GM06990 (cell line): ENCODE measurements at regions not wholly inside any gene's neighbourhood (a gene's known extent, or its start where the extent isn't known, plus 50 kb on each side); places are given as distances from the start of the nearest gene placed in this dataset.

Experiments
- DNase-seq: peaks from one replicate; pipeline ENCODE4 v3.0.0-alpha.2; 2011; ENCODE audit not compliant: insufficient read length; ENCODE audit errors: extremely low read depth
- H3K27me3 ChIP-seq: replicated peaks from 2 replicates; pipeline ENCODE4 v1.6.0; 2011; ENCODE audit warnings: low read length; ENCODE audit not compliant: control insufficient read depth, insufficient read depth
- H3K36me3 ChIP-seq: 2 replicates; pipeline ENCODE4 v1.5.1; 2011; ENCODE audit warnings: low read length; ENCODE audit not compliant: control insufficient read depth, insufficient read depth
- H3K4me3 ChIP-seq: replicated peaks from 2 replicates; pipeline ENCODE4 v1.5.1; 2011; ENCODE audit warnings: low read depth, mild to moderate bottlenecking, control low read depth, low read length
- TF ChIP-seq, protein P1 (sequence below): IDR thresholded peaks from 2 replicates; pipeline ENCODE4 v1.5.1; 2011; ENCODE audit warnings: low read length, control low read depth, mild to moderate bottlenecking, inconsistent platforms; ENCODE audit not compliant: insufficient read depth, poor library complexity, severe bottlenecking

DNA sequence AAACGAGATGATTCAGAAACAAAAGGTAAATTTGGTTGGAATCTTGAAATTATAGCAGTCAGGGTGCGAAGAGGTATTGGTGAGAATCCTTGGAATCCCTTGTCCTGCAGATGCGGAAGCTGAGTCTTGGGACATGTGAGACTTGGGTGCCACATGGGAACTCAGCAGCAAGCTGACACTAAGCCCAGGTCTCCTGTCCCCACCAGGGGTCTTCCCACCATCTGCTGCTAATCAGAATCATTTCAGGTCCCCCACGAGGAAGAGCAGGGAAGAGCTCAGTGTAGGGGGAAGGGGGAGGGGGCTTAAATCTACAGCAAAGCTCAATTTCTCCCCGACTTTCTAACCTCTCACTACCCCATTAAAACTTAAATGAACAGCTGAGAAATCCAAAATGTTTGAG is 126.1 kb upstream of the BMPER start:
- H3K36me3 ChIP-seq = no peaks in the 10 kb centered on the region
- TF ChIP-seq, protein P1, sequence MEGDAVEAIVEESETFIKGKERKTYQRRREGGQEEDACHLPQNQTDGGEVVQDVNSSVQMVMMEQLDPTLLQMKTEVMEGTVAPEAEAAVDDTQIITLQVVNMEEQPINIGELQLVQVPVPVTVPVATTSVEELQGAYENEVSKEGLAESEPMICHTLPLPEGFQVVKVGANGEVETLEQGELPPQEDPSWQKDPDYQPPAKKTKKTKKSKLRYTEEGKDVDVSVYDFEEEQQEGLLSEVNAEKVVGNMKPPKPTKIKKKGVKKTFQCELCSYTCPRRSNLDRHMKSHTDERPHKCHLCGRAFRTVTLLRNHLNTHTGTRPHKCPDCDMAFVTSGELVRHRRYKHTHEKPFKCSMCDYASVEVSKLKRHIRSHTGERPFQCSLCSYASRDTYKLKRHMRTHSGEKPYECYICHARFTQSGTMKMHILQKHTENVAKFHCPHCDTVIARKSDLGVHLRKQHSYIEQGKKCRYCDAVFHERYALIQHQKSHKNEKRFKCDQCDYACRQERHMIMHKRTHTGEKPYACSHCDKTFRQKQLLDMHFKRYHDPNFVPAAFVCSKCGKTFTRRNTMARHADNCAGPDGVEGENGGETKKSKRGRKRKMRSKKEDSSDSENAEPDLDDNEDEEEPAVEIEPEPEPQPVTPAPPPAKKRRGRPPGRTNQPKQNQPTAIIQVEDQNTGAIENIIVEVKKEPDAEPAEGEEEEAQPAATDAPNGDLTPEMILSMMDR = no peak
- H3K27me3 ChIP-seq = no peaks in the 10 kb centered on the region; the same call in 1 of the 2 replicates

DNA sequence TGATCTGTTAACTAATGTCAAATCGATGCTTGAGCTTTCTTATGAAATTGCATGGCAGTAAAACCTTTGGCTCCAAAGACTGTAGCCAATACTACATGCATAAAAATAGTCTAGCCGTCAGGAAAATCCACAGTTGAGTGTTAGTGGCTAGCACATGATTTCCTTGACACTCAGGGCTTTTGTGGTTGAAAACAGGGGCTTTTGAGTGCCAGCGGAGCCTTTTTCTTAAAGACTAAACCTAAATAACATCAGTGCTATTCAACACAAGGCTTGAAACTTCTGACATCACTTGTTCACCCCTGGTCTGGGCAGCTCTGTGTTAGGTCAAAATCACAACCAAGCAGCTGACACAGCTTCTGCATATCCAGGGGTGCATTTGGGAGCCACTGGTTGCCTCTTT is 124.2 kb upstream of the BMPER start:
- no peak for DNase-seq

More for the DNA sequence above, 126.1 kb upstream of the BMPER start:
- no peak overlapping the region for H3K4me3 ChIP-seq
- DNase-seq = no peak

DNA sequence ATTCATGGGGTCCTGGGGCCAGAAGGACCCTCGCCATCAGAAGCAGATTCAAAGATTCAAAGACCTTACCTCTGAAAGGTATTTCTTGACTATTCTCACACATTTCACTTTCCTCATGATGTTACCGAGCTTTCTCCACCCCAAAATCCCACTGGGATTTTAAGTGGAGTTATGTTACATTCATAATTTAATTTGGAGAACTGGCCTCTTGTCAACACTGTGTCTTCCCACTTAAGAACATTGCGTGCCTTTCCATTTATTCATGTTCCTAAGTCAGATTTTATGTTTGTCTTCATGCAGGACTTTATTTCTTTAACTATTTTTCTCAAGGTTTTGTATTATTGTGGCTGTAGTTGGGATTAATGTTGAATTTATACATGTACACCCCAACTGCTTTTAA is 123.5 kb upstream of the BMPER start:
- H3K4me3 ChIP-seq = no peak overlapping the region
- no peak for DNase-seq
- TF ChIP-seq, protein P1 = no peak
- no peaks in the 10 kb centered on the region for H3K36me3 ChIP-seq
- H3K27me3 ChIP-seq = no peaks in the 10 kb centered on the region; the same call in 1 of the 2 replicates

More for the DNA sequence above, 124.2 kb upstream of the BMPER start:
- Histone ChIP-seq H3K4me3 (no peak overlapping the region), H3K36me3 (no peaks in the 10 kb centered on the region), H3K27me3 (no peaks in the 10 kb centered on the region; the same call in 1 of the 2 replicates)
- TF ChIP-seq, protein P1 = no peak

DNA sequence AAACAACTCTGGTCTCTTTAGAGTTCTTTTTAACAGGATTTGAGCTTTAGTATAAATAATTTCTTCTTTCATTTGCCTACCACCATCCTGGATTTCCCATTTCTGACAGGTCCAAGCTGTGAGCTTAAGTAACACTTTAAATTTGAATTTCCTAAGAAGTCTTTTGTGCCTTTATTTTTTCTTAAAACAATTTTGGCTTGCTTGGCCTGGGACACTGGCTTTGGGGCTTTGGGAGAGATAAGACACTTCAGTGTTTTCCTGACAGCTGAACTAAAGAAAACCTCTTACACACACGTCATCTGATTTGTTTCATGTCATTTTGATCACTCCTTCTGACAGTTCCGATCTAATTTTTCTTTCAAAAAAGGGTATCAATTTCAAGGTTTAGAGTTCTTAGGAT is 121.3 kb upstream of the BMPER start:
- TF ChIP-seq, protein P1 = no peak
- Histone ChIP-seq H3K36me3 (no peaks in the 10 kb centered on the region), H3K27me3 (no peaks in the 10 kb centered on the region; the same call in 1 of the 2 replicates), H3K4me3 (no peak overlapping the region)
- no peak for DNase-seq

DNA sequence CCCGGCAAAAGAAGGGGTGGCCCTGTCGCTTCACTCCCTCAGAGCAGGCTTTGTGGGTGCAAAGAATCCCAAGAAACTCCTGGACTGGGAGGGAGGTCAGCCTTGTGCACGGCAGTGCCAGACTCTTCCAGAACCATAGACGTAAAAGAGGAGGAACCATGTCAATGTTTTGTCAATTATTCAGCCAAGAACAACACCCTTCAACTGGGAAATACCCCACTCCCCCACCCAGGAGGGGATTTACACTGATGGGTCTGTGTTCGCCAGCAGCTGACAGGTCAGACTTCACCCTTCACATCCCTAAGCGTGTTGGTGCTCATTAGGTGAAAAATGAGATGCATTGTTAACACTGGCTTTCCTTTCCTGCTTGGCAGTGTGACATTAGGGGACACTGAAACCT is 116.8 kb upstream of the BMPER start:
- Histone ChIP-seq H3K4me3 (no peak overlapping the region), H3K27me3 (no peaks in the 10 kb centered on the region), H3K36me3 (no peaks in the 10 kb centered on the region)
- DNase-seq = no peak
- TF ChIP-seq, protein P1 = no peak

DNA sequence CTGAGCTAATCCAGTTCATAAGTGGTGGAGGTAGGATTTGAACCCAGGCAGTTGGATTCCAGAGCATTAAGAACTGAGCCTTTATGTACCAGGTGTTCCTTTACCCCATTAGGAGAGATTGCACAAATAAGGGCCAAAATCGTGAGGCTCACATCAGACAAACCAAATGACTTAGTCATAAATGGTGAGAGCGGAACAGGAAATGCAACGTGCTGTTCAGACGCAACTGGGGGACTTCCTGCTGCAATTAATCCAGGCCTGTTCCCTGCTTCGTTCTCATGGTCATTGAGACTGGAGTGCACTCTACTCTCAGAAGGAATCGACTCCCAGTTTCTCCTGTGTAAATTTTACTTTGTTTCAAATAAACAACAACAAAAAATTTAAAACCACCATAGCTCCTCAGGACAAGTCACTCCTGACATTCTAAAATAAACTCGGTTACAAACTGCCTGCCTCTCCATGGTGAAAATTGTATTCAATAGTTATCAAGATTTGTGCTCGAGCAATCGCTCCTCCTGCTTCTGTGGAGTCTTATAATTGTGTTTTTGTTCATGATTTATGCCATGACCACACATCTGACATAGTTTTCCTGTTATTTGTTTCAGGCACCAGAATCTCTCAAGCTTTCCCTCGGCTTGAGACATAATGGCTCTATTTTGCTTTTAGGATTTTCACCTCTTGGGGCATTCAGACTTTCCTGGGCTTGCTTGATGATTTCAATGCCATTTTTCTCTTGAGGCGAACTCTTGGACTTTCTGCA is 115.3 kb upstream of the BMPER start:
- no peak for DNase-seq
- TF ChIP-seq, protein P1 = no peak

More for the DNA sequence above, 115.3 kb upstream of the BMPER start:
- Histone ChIP-seq H3K27me3 (no peaks in the 10 kb centered on the region), H3K4me3 (no peak overlapping the region), H3K36me3 (no peaks in the 10 kb centered on the region)
